Sigmoid colon (tissue), 6 donors: ENCODE measurements at regions not wholly inside any gene's neighbourhood (a gene's known extent, or its start where the extent isn't known, plus 50 kb on each side); places are given as distances from the start of the nearest gene placed in this dataset.

Experiments used
- DNase-seq: peaks from one replicate; pipeline ENCODE4 v3.0.0-alpha.2; 2019
- H3K27ac ChIP-seq, 4 donors: fragments of 200-600 bp; sonication (generic); one replicate each; pipeline ENCODE4 v1.5.1; 2016 to 2019; ENCODE audit warnings: mild to moderate bottlenecking in 1 of 4
- H3K27me3 ChIP-seq, 3 donors: fragments of 200-600 bp; sonication (generic); one replicate each; pipeline ENCODE4 v1.5.1; 2019; ENCODE audit warnings: mild to moderate bottlenecking in 1 of 3
- H3K36me3 ChIP-seq, 4 donors: fragments of 200-600 bp; sonication (generic); one replicate each; pipeline ENCODE4 v1.5.1; 2016 to 2019
- H3K4me1 ChIP-seq, 4 donors: fragments of 200-600 bp; sonication (generic); one replicate each; pipeline ENCODE4 v1.5.1; 2017 to 2019
- H3K4me3 ChIP-seq, 4 donors: fragments of 200-600 bp; sonication (generic); one replicate each; pipeline ENCODE4 v1.5.1; 2017 to 2019; ENCODE audit warnings: mild to moderate bottlenecking in 2 of 4, moderate library complexity in 1 of 4
- H3K9me3 ChIP-seq, 4 donors: fragments of 200-600 bp in 3 of 4; sonication (generic) in 3 of 4; one replicate each; pipeline versions ENCODE4 v1.5.1 to v1.6.1; 2013 to 2019
- CTCF ChIP-seq, 4 experiments: fragments of 450-650 bp in 3 of 4; fragments of 200-600 bp in 1 of 4; IDR thresholded peaks; one replicate each; pipeline ENCODE4 v1.5.1; 2016 to 2019; ENCODE audit warnings: antibody characterized with exemption in 4 of 4, mild to moderate bottlenecking in 3 of 4, moderate library complexity in 2 of 4
- EP300 ChIP-seq, 4 donors: sonication (generic); formaldehyde crosslinking; IDR thresholded peaks; one replicate each; pipeline ENCODE4 v1.6.1; 2017; ENCODE audit warnings: antibody characterized with exemption in 4 of 4
- POLR2A ChIP-seq, 2 donors: fragments of 450-650 bp; IDR thresholded peaks; one replicate each; pipeline ENCODE4 v1.6.1; 2016; ENCODE audit warnings: antibody characterized with exemption in 2 of 2, mild to moderate bottlenecking in 2 of 2, moderate library complexity in 2 of 2
- POLR2AphosphoS5 ChIP-seq, 4 donors: sonication (generic); formaldehyde crosslinking; IDR thresholded peaks; one replicate each; pipeline ENCODE4 v1.6.1; 2017; ENCODE audit warnings: antibody characterized with exemption in 4 of 4
- WGBS, 2 donors: extraction: QIAGEN DNeasy Blood & Tissue Kit; methylation state at CpG; one replicate each; pipeline ENCODE4 v1.1.7; 2013; 5-methylcytosine and 5-hydroxymethylcytosine counted together
- intact Hi-C: fragments of 100-400 bp; cut with DNase I; formaldehyde crosslinking; loops from one replicate; pipeline ENCODE4 v1.15.1; 2023
- donor health status: healthy with polysubstance abuse.
- donor health status: healthy.

- no peak for TF ChIP-seq POLR2A (IDR thresholded peaks at IDR 0.05)
- no peak for TF ChIP-seq POLR2AphosphoS5 (IDR thresholded peaks at IDR 0.05)
- no peak for TF ChIP-seq CTCF (IDR thresholded peaks at IDR 0.05)
- H3K4me3 ChIP-seq: no peak overlapping the region
- peaks cover 0 to 24% (median 15%) of the 10 kb centered on the region in 4 donors for H3K4me1 ChIP-seq
- H3K9me3 ChIP-seq: no peaks in the 10 kb centered on the region
- no peaks in the 10 kb centered on the region for H3K36me3 ChIP-seq
- WGBS, 2 donors: 12 to 30% methylated on average over 2 of the region's 2 CpGs
- intact Hi-C loops: no loop called here
- no peaks in the 10 kb centered on the region for H3K27me3 ChIP-seq
- no peak for DNase-seq
- peak overlapping the region in 1 of 4 donors; percentile 50 for H3K27ac ChIP-seq
These were observed 903.1 kb downstream of the NSUN3 start for GRCh38 chr3:94965867-94966475.

GRCh38 chr3:94967196-94967595, 904.3 kb downstream of the NSUN3 start:
- intact Hi-C loops: no loop called here
- Histone ChIP-seq H3K9me3 (no peaks in the 10 kb centered on the region), H3K4me3 (no peak overlapping the region), H3K4me1 (peaks cover 0 to 24% (median 15%) of the 10 kb centered on the region in 4 donors), H3K27ac (peak overlapping the region in 3 of 4 donors; percentile 32 to 52 (median 50)), H3K36me3 (no peaks in the 10 kb centered on the region), H3K27me3 (no peaks in the 10 kb centered on the region)
- TF ChIP-seq POLR2AphosphoS5 (IDR thresholded peaks at IDR 0.05) (peak in 1 of 4 donors; percentile 31), EP300 (IDR thresholded peaks at IDR 0.05) (no peak)
- WGBS, 2 donors: 83 to 92% methylated on average over 2 of the region's 2 CpGs
- DNase-seq: no peak

DNA sequence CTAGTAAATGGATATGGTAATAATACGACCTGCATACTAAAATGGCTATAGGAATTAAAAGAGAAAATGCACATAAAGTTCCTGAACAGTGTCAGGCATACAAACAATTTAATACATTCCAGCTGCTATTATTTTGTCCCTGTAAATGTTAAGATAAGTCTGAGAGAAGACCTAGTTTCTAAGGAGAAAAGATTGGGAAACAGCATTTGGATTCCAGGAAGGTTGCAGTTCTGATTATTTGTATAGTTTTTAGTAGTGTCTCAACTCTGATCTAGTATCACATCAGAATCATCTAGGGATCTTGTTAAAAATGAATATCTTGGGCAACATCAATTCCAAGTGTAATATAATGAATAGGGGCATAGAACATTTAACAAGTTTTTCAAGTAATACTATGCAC, 905.7 kb downstream of the NSUN3 start:
- Histone ChIP-seq H3K9me3 (no peaks in the 10 kb centered on the region), H3K27ac (peak overlapping the region in 2 of 4 donors; percentile 21 to 52), H3K4me1 (peaks cover 0 to 24% (median 15%) of the 10 kb centered on the region in 4 donors), H3K27me3 (no peaks in the 10 kb centered on the region), H3K36me3 (no peaks in the 10 kb centered on the region), H3K4me3 (no peak overlapping the region)
- intact Hi-C loops: no loop called here
- no peak for DNase-seq
- 74 to 79% methylated on average over 1 of the region's 1 CpG for WGBS, 2 donors
- TF ChIP-seq EP300 (IDR thresholded peaks at IDR 0.05) (no peak), CTCF (IDR thresholded peaks at IDR 0.05) (no peak), POLR2AphosphoS5 (IDR thresholded peaks at IDR 0.05) (no peak), POLR2A (IDR thresholded peaks at IDR 0.05) (no peak)

- TF ChIP-seq POLR2AphosphoS5 (IDR thresholded peaks at IDR 0.05) (no peak), CTCF (IDR thresholded peaks at IDR 0.05) (no peak), POLR2A (IDR thresholded peaks at IDR 0.05) (no peak), EP300 (IDR thresholded peaks at IDR 0.05) (no peak)
- intact Hi-C loops: no loop called here
- no peak overlapping the region for H3K27ac ChIP-seq
- 90 to 93% methylated on average over 1 of the region's 1 CpG for WGBS, 2 donors
- peaks cover 0 to 5% (median 0%) of the 10 kb centered on the region in 4 donors for H3K9me3 ChIP-seq
- H3K27me3 ChIP-seq: no peaks in the 10 kb centered on the region
- no peaks in the 10 kb centered on the region for H3K36me3 ChIP-seq
- H3K4me1 ChIP-seq: peaks cover 0 to 18% (median 11%) of the 10 kb centered on the region in 4 donors
- no peak for DNase-seq
- H3K4me3 ChIP-seq: no peak overlapping the region
These were observed 909.2 kb downstream of the NSUN3 start for GRCh38 chr3:94972066-94972465.

DNA sequence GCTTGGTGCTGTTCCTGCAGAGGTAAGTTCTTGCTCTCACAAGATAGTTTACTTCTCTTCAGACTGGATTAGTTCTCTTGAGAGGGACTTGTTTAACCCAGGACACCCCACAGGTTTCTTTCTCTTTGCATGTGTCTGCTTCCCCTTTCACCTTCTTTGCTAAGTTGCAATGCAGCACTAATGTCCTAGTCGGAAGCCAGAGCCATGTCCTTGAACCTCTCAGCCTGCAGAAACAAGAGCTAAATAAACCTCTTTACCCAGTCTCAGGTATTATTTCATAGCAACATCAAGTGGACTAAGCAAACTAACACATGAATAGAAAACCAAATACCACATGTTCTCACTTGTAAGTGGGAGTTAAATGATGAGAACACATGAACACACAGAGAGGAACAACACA, 915.2 kb downstream of the NSUN3 start:
- peaks cover 0 to 10% (median 4%) of the 10 kb centered on the region in 4 donors for H3K4me1 ChIP-seq
- no peak overlapping the region for H3K27ac ChIP-seq
- no peak overlapping the region for H3K4me3 ChIP-seq
- 78 to 83% methylated on average over 1 of the region's 1 CpG for WGBS, 2 donors
- intact Hi-C loops: no loop called here
- DNase-seq: no peak
- TF ChIP-seq POLR2A (IDR thresholded peaks at IDR 0.05) (no peak), EP300 (IDR thresholded peaks at IDR 0.05) (no peak), POLR2AphosphoS5 (IDR thresholded peaks at IDR 0.05) (no peak), CTCF (IDR thresholded peaks at IDR 0.05) (no peak)
- no peaks in the 10 kb centered on the region for H3K36me3 ChIP-seq
- H3K9me3 ChIP-seq: peaks cover 0 to 5% (median 0%) of the 10 kb centered on the region in 4 donors
- H3K27me3 ChIP-seq: no peaks in the 10 kb centered on the region
